ENCODE measurements at regions not wholly inside any gene's neighbourhood (a gene's known extent, or its start where the extent isn't known, plus 50 kb on each side); places are given as distances from the start of the nearest gene placed in this dataset.

- ChIA-PET CTCF (interaction anchor here (1.3 to 2.0 kb wide), 3 partner anchors 10 to 551 kb away, joined by 5 to 9 read pairs (median 6); no protein-coding TSS in a partner anchor), POLR2A (no interaction called here)
- no peak overlapping the region for H3K4me3 ChIP-seq (ENCODE audit: low read depth, low read length)
- TF ChIP-seq CTCF (IDR thresholded peaks at IDR 0.05; ENCODE audit: insufficient read depth, low read length, missing control alignments), result no peak
- DNase-seq (ENCODE audit: low read depth, low spot score), result no peak
Measured at GRCh38 chr3:25043177-25043576, 384.9 kb upstream of the RARB start.

- no peak for DNase-seq (ENCODE audit: low read depth, low spot score)
- TF ChIP-seq CTCF (IDR thresholded peaks at IDR 0.05; ENCODE audit: insufficient read depth, low read length, missing control alignments), result no peak
- ChIA-PET POLR2A (no interaction called here), CTCF (interaction anchor here (1.6 to 2.0 kb wide), 2 partner anchors 11 to 550 kb away, joined by 6 to 9 read pairs; no protein-coding TSS in a partner anchor)
- no peak overlapping the region for H3K4me3 ChIP-seq (ENCODE audit: low read depth, low read length)
Measured at GRCh38 chr3:25043749-25044148, 384.3 kb upstream of the RARB start.

GRCh38 chr3:25044762-25045710 is 383.0 kb upstream of the RARB start:
- DNase-seq (ENCODE audit: low read depth, low spot score), result no peak
- ChIA-PET POLR2A (no interaction called here), CTCF (interaction anchor here (0.9 to 3.1 kb wide), 2 partner anchors 11 to 12 kb away, joined by 3 to 9 read pairs; no protein-coding TSS in a partner anchor)
- H3K4me3 ChIP-seq (ENCODE audit: low read depth, low read length), result no peak overlapping the region
- TF ChIP-seq CTCF (IDR thresholded peaks at IDR 0.05; ENCODE audit: insufficient read depth, low read length, missing control alignments), result no peak

- DNase-seq (ENCODE audit: low read depth, low spot score), result no peak
- ChIA-PET CTCF (interaction anchor here (1.1 to 3.1 kb wide), 4 partner anchors 8 to 546 kb away, joined by 3 to 9 read pairs (median 4); no protein-coding TSS in a partner anchor), POLR2A (no interaction called here)
- TF ChIP-seq CTCF (IDR thresholded peaks at IDR 0.05; ENCODE audit: insufficient read depth, low read length, missing control alignments), result no peak
- no peak overlapping the region for H3K4me3 ChIP-seq (ENCODE audit: low read depth, low read length)
Measured at GRCh38 chr3:25046911-25047771, 380.9 kb upstream of the RARB start.

- TF ChIP-seq CTCF (IDR thresholded peaks at IDR 0.05; ENCODE audit: insufficient read depth, low read length, missing control alignments), result no peak
- POLR2A ChIA-PET, result no interaction called here
- no peak for DNase-seq (ENCODE audit: low read depth, low spot score)
- no peak overlapping the region for H3K4me3 ChIP-seq (ENCODE audit: low read depth, low read length)
- CTCF ChIA-PET, result no interaction called here
Measured at GRCh38 chr3:25049304-25049703, 378.8 kb upstream of the RARB start.

- no peak overlapping the region for H3K4me3 ChIP-seq (ENCODE audit: low read depth, low read length)
- CTCF ChIA-PET, result no interaction called here
- POLR2A ChIA-PET, result no interaction called here
Measured at GRCh38 chr3:25053360-25053759, 374.7 kb upstream of the RARB start.

More at GRCh38 chr3:25053360-25053759, 374.7 kb upstream of the RARB start:
- TF ChIP-seq CTCF (IDR thresholded peaks at IDR 0.05; ENCODE audit: insufficient read depth, low read length, missing control alignments), result no peak
- DNase-seq (ENCODE audit: low read depth, low spot score), result no peak

Data from AG04449 (cell line).